ENCODE measurements at regions not wholly inside any gene's neighbourhood (a gene's known extent, or its start where the extent isn't known, plus 50 kb on each side); places are given as distances from the start of the nearest gene placed in this dataset.
"Not testable (repeated sequence)": the region's sequence is repeated elsewhere in the genome, so short reads cannot be mapped to it uniquely, and the experiment has no call there.

DNA sequence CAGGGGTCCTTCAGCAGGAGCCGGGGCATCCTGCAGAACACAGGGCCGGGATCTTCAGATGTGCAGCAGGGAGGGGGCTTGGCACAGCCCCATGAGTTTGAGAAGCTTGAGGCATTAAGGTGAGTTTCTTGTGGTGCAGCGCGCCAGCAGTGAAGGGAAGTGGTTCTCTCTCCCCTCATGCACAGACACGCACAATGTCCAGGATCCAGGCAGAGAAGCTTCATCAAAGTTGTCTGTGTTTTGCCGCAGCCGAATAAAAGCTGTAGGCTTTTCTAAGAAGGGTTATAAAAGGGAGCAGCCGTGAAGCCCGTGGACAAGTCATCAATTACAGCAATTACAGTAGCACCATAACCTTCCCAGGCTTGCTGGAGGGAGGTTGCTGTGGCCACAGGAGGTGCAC is 491.0 kb upstream of the CDH4 start:
- no peak for DNase-seq (ENCODE audit: low spot score)

- DNase-seq (ENCODE audit: low spot score) = no peak
These were observed 489.7 kb upstream of the CDH4 start for GRCh38 chr20:60762386-60762785.

DNA sequence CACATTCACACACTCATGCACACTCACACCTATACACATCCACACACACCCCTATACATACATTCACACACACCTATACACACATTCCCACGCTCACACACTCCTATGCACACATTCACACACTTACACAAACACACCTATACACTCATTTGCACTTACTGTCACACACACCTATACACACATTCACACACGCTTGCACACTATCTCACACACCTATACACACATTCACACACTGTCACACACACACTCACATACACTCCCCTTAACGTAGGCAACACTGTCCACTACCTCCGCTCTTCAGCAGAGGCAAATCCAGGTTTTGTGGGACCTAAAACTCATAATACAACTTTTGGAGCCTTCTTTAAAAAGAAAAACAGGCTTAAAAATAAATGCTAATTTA is 487.7 kb upstream of the CDH4 start:
- no peak for DNase-seq (ENCODE audit: low spot score)

GRCh38 chr20:60764771-60765170 is 487.3 kb upstream of the CDH4 start:
- no peak for DNase-seq (ENCODE audit: low spot score)

DNA sequence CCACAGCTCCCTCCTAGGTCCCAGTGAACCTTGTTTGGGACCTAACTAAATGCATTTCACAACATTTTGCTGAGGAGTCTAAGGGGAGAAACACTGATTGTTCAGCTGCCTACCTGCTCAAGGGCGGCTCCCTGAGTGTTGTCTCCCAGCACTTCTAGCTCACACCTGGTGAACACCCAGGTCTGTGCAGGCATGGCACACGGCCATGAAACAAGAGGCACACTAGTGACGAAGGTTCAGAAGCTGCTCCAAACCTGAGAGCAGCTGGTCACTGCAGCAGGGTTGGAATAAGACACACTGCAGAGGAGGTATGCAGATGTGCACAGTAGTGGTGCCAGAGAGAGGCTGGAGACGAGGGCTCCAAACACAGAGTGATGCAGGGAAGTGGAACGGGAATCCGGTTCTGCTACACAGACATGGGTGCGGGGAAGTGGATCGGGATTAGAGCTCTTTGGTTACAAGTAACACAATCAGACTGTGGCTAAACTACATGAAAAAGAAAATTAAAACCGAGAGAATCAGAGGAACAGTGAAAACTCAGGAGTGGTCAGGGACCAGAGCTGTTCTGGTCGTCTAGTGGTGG is 486.1 kb upstream of the CDH4 start:
- no peak for DNase-seq (ENCODE audit: low spot score)

DNA sequence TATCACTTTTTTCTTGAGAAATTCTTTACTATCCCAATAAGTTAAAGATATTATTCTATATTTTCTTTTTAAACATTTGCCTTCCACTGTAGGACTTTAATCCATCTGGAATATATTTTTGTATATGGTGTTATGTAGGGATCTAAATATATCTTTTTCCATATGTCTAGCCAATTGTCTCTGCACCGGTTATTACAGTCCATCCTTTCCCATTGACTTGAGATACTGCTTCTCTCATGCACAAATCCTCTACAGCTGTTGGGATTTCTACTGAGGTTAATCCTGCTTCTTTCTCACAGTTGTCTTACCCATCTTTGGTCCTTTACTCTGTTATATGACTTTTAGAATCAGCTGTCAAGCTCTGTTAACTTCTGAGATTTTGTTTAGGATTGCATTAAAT is 483.8 kb upstream of the CDH4 start:
- no peak for DNase-seq (ENCODE audit: low spot score)

GRCh38 chr20:60780388-60781025 is 471.6 kb upstream of the CDH4 start:
- no peak for DNase-seq (ENCODE audit: low spot score)

GRCh38 chr20:60782959-60783625 is 469.0 kb upstream of the CDH4 start:
- DNase-seq (ENCODE audit: low spot score) = no peak

GRCh38 chr20:60785301-60785700 is 466.8 kb upstream of the CDH4 start:
- DNase-seq (ENCODE audit: low spot score) = no peak

GRCh38 chr20:60785785-60786184 is 466.3 kb upstream of the CDH4 start:
- no peak for DNase-seq (ENCODE audit: low spot score)

DNA sequence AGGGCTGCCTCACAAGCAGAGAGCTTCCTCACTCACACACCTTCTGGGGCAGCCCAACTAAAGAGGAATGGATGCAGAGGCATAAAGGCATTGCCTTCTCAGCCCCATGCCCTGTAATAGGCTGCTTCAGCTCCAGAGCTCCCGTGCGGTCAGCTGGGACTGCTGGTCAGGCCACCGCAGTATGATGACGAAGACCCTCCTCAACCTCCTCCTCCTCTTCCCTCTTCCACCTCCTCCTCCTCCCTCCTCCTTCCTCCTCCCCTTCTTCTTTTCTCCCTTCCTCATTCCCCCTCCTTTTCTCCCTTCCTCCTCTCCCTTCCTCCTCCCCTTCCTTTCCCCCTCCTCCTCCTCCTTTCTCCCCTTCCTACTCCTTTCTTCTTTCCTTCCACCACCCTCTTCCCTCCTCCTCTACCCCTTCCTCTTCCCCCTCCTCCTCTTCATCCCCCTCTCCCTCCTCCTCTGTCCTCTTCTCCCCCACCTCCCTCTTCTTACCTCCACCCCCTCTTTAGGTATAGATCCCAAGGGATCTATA is 465.3 kb upstream of the CDH4 start:
- no peak for DNase-seq (ENCODE audit: low spot score)

DNA sequence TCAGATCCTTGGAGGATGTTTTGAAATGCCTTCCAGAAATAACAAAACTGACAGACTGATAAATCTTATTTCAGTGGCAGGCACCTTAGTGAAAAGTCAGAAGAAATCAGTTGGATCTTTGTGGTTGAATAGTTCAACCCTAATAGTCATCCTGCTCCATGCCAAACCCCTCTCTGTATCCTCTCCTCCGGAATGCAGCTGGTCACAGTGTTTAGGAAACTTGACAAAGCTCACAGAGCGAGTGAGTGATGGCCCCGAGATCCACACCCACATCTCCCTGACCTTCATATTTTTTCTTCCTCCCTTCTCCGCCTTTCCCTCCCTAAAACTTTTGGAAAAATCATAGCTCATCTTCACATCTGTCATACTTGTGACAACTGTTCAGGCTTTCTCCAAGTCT is 464.8 kb upstream of the CDH4 start:
- DNase-seq (ENCODE audit: low spot score) = no peak

DNA sequence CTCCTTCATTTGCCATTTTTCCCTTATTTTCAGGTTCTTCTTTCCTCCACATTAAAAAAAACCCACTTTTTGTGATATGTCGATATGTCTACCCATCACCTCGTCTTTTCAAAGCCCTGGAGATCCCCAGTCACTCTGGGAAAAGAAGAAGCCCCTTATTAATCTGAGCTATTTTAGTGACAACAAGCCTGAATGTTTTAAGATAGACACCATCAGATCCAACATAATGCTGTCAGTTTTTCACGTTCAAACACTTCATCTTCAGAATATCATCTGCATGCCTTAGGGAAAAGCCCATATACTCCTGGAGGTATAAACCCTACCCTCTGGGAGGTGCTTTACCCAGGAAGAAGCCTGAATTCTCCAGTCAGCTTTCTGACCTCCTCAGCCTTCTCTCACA is 464.0 kb upstream of the CDH4 start:
- no peak for DNase-seq (ENCODE audit: low spot score)

DNA sequence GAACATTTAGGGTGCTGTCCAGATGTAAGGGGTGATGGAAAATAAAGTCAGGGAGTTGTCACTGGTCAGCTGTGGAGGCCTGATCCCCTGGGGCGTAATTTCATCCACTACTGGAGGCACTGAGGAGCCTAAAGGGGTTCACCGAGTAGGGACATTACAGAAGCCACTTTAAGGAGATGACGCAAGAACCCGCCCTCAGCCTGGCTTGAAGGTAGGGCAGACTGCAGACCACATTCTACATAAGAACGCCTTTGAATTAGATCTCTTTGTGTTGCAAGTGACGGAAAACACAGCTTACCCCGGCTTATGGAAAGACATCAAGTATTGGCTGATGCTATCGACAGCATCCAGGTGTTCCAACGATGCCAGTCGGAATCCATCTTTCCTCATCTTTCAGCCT is 462.7 kb upstream of the CDH4 start:
- DNase-seq (ENCODE audit: low spot score) = no peak

DNA sequence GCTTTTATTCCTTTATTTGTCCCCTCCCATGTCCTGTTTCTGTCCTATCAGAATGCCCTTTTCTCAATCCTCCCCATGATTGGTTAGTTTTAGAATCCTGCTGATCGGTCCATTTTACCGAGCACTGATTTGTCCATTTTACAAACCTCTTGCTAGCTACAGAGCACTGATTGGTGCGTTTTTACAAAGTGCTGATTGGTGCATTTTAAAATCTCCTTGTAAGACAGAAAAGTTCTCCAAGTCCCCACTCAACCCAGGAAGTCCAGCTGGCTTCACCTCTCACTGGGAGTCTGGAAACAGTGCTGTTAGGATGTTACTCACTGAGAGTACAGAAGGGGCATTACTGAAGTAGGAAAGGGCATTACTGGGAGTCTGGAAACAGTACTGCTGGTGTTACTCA is 461.7 kb upstream of the CDH4 start:
- DNase-seq (ENCODE audit: low spot score) = not testable (repeated sequence)

DNA sequence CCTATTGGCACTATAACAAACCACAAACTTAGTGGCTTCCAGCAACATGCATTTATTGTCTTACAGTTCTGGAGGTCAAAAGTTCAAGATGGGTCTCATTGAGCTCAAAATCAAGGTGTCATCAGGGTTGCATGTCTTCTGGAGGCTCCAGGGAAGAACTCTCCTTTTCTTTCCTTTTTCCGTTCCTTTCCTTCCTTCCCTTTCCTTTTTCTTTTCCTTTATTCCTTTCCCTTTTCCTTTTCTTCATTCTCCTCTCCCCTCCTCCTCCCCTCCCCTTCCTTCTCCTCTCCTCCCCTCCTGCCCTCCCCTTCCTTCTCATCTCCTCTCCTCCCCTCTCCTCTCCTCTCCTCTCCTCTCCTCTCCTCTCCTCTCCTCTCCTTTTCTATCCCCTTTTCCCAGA is 460.2 kb upstream of the CDH4 start:
- no peak for DNase-seq (ENCODE audit: low spot score)

GRCh38 chr20:60792941-60793340 is 459.1 kb upstream of the CDH4 start:
- no peak for DNase-seq (ENCODE audit: low spot score)

GRCh38 chr20:60794674-60795073 is 457.4 kb upstream of the CDH4 start:
- DNase-seq (ENCODE audit: low spot score) = no peak

GRCh38 chr20:60795651-60796050 is 456.4 kb upstream of the CDH4 start:
- DNase-seq (ENCODE audit: low spot score) = no peak

- no peak for DNase-seq (ENCODE audit: low spot score)
These were observed 451.9 kb upstream of the CDH4 start for GRCh38 chr20:60800185-60800584.

DNA sequence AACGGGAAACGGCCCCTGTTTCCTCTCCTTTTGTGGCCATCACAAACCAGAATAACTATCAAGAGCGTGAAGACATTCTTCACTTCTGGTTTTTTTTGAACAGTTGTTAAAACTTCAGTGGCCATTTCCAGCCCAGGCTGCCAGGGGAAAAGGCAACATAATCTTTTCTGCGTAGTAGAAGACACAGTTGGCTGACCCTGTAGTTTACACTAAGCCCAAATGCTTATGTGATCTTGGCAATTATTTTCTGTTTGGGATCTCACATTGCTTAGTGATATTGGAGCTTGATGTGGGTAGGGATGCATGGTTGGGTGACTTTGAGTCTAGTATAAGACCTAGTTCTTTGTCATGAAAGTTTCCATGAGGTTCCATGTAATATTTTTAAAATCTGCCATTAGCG is 449.4 kb upstream of the CDH4 start:
- DNase-seq (ENCODE audit: low spot score) = no peak

DNA sequence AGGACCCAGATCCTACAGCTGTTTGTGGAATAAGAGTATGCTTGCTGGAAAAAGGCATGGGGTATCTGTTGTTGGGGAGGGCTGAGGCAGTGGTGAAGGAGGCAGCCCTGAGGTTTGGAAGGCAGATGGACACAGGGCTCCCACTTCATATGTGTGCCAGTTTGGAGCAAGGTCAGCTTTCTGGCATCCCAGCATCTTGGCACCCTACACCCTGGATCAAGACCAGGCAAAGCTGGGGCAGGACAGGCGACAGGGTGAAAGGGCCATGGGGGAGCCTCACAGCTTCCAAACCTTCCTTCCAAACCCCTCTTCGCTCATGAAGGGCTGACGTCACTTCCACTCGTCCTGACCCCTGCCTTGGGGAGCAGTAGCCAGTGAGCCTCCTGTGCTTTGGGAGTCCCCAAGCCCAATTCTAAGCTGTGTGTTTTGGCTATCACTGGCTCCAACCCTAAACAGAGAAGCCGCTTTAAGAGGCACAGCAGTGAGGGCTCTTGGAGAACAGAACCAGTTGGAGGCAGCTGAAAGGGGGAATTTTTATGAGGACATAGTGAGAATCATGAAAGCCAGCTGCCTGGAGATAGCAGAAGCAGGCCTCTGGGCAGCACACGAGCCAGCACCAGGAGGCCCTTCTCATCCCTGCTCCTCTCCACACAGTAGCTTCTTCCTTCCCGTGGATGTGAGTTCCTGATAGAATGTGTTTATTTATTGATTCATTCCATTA is 448.6 kb upstream of the CDH4 start:
- DNase-seq (ENCODE audit: low spot score) = no peak

Measured in CD4-positive, alpha-beta T cell treated with Interleukin-6 at 100 ng/mL for 8 hours (primary cell).